SK-N-SH treated with all-trans-retinoic acid at 6 μM for 48 hours (cell line): ENCODE measurements at regions not wholly inside any gene's neighbourhood (a gene's known extent, or its start where the extent isn't known, plus 50 kb on each side); places are given as distances from the start of the nearest gene placed in this dataset.

Experiments
- ESRRG ChIP-seq: fragments of 250-450 bp; sonication (Bioruptor Pico); IDR thresholded peaks from 2 replicates; pipeline ENCODE4 v1.6.1; 2021; ENCODE audit warnings: mild to moderate bottlenecking
- ISL1 ChIP-seq: fragments of 250-450 bp; sonication (Bioruptor Pico); IDR thresholded peaks from 2 replicates; pipeline ENCODE4 v2.1.2; 2022; ENCODE audit warnings: mild to moderate bottlenecking, moderate library complexity
- ZNF8 ChIP-seq: fragments of 450-650 bp; formaldehyde crosslinking; IDR thresholded peaks from 2 replicates; pipeline ENCODE4 v1.5.0; 2020; ENCODE audit warnings: mild to moderate bottlenecking, moderate library complexity

GRCh38 chr2:37830636-37831035, 94.5 kb upstream of the RMDN2 start:
- TF ChIP-seq ZNF8 (CRISPR knock-in tag) (no peak), ISL1 (CRISPR knock-in tag) (no peak), ESRRG (no peak)
